Testis (tissue), 2 donors: ENCODE measurements at regions not wholly inside any gene's neighbourhood (a gene's known extent, or its start where the extent isn't known, plus 50 kb on each side); places are given as distances from the start of the nearest gene placed in this dataset.

Experiments
- CTCF ChIP-seq, 3 experiments: fragments of 450-650 bp in 2 of 3; fragments of 200-600 bp in 1 of 3; sonication (generic) in 1 of 3; IDR thresholded peaks; one replicate each; pipeline ENCODE4 v1.5.1; 2016 to 2019; ENCODE audit warnings: antibody characterized with exemption in 3 of 3, mild to moderate bottlenecking in 2 of 3, moderate library complexity in 1 of 3
- POLR2A ChIP-seq: fragments of 450-650 bp; IDR thresholded peaks from one replicate; pipeline ENCODE4 v1.6.1; 2017; ENCODE audit warnings: antibody characterized with exemption, mild to moderate bottlenecking, moderate library complexity

GRCh38 chr2:105573910-105574655, 170.6 kb upstream of the NCK2 start:
- no peak for TF ChIP-seq CTCF (IDR thresholded peaks at IDR 0.05)
- TF ChIP-seq POLR2A = no peak
